GM21737 (cell line): ENCODE measurements at regions not wholly inside any gene's neighbourhood (a gene's known extent, or its start where the extent isn't known, plus 50 kb on each side); places are given as distances from the start of the nearest gene placed in this dataset.

ENCODE experiments used
- ATAC-seq: cut with Tn5 transposase; IDR thresholded peaks from one replicate; pipeline ENCODE4 v1.9.1; 2021; ENCODE audit warnings: mild to moderate bottlenecking, moderate library complexity; ENCODE audit not compliant: unreplicated experiment

DNA sequence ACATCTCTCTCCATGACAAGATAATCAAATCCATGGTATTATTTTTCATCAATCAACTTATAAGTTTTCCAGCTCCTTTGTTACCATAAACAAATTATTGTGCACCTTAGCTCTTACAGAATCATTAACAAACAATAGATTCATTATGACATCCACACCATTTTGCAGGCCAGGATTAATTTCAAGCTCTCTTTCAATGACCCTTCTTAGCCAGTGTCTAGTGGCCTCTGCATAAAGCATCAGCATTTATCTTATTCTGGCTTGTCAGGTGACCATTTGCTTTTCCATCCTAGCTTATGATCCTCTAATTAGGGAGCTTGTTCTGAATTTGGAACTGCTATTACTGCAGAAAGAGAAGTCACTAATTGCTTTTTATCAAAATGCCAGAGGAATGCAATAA, 806.2 kb upstream of the CHAC2 start:
- ATAC-seq: no peak

DNA sequence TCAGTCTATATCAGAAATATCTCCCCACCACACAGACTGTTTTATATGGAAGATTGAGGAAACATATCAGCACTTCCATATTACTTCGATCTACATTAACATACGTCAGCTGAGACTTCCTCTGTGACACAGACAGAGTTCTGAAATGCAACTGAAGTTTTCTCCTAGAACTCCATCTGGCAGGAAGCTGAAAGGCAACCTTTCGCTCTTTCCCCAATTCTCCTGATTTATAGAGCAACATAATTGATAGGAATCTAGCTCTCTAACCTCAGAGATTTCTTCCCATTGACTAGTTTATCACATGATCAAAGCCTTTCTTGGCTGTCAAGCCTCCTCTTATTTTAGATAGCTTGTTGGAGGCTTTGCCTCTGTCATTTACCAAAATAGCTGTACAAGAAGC, 806.7 kb upstream of the CHAC2 start:
- no peak for ATAC-seq

DNA sequence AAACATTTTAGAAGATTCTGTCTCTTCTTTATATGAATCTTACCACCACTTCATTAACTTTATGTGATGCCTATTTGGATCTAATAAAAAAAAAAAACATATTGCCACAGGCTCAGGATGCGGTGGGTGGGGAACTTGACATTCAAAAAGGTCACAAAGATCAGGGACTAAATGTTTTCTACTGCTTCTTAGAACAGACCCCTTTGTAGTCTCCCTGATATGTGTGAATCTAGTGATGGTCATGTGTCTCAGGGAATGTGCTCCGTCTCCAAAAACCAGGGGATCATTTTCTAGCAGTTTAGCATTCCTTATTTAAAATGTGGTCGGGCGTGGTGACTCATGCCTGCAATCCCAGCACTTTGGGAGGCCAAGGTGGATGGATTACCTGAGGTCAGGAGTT, 807.8 kb upstream of the CHAC2 start:
- no peak for ATAC-seq

DNA sequence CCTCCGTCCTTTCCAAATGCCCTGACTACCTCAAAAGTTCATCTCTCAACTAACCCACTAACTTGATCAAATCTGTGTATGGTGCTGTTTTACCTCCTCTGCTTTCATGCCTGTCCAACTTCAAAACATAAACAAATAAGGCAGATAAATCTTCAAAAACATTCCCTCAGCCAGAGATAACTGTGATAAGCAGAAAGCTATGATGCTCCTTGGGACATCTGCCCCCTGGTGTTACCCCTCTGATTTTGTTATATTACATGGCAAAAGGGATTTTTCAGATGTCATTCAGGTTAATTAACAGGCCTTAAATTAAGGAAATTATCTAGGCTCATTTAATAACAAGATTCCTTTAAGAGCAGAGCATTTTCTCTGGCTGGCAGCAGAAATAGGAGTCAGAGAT, 810.8 kb upstream of the CHAC2 start:
- ATAC-seq: no peak

DNA sequence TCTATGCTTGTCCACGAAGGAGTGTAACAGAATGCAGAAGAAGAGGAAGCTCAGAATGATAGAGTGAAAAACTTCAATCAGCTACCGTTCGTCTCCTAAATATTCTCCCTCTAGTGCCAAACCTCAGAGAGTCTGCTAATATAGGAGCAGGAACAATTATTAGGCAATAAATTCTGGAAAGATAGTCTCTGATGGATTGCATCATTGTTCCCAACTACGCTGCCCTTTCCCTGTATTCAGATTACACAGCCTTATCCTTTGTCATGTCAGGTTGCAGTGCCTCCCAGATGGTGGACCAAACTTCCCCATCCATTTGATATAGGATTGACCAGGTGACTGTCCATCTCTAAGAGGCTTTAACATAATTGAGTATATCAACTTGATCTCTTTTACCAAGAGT, 811.5 kb upstream of the CHAC2 start:
- ATAC-seq: no peak

DNA sequence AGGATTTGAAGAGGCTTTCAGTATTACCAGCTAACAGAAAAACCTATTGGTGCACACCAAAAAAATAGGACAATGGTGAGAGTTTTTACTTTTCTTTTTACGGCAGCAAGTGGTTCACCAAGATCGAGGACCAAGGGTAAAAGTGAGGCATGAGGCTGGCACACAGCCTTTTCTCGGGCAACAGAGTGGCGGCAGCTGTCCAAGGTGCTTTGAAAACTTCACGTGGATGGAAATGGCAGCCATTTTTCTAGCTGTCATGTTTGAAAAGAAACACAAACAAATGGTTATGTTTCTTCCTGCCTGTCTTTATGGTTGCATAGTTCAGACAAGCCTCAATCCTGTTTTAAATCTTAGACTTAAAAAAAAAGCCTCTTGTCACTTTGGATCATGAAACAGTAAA, 812.5 kb upstream of the CHAC2 start:
- no peak for ATAC-seq

DNA sequence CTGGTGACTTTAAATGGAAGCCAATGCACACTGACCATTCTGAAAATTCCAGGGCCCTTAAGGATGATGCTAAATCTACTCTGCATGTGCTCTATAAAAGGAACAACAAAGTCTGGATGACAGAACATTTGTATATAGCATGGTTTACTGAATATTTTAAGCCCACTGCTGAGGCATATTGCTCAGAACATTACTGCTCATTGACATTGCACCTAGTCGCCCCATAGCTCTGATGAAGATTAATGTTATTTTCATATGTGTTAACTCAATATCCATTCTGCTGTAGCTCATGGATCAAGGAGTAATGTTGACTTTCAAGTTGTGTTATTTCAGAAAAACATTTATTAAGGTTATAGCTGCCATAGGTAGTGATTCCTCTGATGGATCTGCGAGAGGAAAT, 827.5 kb upstream of the CHAC2 start:
- ATAC-seq: no peak

DNA sequence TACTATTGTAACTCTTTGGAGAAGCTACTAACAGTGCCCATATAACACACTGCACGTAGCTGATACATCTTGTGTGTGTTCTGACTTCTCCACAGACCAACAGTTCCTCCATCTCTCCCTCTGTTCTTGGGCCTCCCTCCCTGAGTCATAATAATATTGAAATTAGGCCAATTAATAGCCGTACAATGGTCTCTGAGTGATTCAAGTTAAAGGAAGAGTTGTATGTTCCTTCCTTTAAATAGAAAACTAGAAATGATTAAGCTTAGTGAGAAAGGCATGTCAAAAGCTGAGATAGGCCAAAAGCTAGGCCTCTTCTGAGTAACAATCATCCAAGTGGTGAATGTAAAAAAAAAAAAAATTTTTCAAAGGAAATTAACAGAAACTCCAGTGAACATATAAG, 828.4 kb upstream of the CHAC2 start:
- ATAC-seq: no peak

DNA sequence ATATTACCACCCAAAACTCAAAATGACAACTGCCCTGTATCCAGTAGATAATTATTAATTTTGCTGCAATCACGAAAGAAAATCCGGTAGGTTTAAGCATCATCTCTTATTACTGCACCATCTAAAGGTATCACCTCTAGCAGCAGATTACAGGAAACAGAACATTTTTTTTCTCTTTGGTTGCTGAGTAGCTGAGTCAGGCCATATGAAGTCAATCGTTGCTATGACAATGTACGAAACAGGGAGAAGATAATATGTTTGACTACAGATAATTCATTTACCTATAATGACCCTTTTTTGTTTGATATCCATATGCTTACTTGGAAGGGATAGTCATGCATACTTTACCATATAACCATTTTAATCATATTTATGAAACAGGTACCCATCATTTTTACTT, 831.6 kb upstream of the CHAC2 start:
- no peak for ATAC-seq

DNA sequence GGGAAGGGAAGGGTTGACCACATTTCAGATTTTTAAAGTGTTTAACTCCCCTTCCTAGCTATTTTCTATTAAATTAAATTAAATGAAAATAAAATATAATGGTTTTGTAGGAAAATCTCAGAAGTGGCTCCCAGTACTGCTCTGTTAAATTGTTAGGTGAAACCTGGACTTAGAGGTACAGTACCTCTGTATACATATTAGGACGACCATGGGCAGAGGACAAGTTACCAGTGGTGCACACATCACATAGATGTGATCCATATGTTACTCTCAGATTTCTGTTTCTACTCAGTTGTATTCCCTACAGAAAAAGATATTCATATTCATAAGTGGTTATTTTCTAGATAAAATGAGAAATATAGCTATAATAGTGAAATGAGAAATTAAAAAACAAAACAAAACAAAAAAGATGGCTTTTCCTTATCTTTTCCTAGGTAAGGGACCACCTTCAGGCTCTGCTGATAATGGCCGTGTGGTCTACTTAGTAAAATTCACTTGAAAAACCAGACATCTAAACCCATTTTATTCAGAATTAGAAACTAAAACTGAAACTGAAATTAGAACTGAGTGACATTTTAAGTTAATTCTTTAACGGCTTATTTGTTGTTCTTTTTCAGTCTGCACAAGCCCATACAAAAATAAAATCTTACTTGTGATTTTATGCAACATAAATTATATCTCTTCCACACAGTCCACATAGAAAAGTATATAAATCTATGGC, 832.5 kb upstream of the CHAC2 start:
- peak; percentile 13 for ATAC-seq

DNA sequence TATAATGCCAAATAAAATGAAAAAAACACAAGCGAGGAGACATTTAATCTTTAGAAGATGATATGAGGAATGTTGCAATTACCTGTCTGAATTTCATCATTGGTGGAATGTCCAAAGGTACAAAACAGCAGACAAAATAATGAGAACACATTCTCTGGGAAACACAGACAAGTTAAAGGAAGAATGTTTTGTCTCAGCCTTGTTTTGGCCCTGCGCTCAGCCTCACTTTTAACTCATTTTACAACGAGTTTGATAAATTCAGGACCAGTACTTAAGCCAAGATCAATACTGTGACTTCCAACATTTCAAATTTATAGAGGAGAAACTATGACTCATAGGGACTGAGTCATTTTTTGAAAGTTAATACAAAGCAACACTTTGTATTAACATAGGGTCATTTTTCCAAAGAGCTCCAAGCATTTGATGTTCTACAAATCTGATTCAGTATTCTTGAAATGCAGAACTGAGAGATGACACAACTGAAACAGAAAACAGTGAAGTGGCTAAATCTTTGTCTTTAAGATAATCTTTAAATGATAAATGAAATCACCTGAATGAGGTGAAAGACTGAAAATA, 833.2 kb upstream of the CHAC2 start:
- ATAC-seq: peak; percentile 63

DNA sequence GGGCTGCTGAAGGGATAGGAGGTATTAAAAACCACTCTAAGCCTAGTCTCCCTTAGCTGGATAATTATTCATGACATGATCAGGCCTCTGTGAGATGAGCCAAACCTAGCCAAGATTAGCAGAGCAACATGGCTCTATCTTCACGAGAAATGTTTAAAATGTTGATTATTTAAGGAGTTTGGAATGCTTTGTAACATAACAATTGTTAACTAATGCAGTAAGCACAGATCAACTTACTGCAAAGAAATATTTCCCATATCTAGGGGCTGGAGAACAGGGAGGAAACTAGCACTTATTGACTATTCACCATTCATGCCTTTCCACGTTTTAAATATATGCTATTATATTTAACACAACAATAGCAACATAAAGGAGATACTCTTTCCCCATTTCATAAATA, 833.7 kb upstream of the CHAC2 start:
- ATAC-seq: no peak

DNA sequence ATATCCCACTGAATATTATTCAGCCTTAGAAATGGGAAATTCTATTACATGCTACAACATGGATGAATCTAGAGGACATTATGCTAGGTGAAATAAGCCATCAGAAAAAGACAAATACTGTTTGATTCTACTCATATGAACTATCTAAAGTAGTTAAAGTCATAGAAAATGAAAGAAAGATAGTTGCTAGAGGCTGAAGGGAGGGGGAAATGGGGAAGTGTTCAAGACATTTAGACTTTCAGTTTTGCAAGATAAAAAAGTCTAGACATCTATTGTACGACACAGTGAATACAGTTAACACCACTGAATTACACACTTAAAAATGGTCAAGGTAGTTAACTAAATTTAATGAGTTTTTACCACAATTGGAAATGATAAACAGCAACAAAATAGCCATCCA, 835.9 kb upstream of the CHAC2 start:
- ATAC-seq: peak; percentile 51

DNA sequence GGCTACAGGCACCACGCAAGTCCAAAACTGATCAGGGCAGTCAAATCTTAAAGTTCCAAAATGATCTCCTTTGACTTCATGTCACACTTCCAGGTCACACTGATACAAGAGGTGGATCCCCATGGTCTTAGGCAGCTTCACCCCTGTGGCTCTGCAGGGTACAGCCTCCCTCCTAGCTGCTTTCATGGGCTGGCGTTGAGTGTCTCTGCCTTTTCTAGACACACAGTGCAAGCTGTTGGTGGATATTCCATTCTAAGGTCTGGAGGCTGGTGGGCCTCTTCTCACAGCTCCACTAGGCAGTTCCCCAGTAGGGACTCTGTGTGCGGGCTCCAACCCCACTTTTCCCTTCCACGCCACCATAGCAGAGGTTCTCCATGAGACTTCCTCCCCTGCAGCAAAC, 838.2 kb upstream of the CHAC2 start:
- ATAC-seq: no peak

DNA sequence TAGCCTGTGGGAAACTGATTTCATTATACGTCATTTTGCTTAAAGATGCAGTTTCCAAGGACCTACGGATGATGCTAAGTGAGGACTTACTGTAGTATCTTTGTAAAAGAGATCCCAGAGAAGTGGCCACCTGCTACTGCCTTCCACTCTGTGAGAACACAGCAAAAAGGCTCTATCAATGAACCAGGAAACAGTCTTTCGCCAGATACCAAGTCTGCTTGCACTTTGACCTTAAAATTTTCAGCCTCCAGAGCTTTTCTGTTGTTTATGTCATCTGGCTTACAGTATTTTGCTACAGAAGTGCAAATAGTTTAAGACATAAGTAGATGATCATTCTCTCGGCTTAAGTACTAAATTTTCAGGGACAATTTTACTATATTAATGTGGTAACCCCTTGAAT, 847.9 kb upstream of the CHAC2 start:
- ATAC-seq: no peak

DNA sequence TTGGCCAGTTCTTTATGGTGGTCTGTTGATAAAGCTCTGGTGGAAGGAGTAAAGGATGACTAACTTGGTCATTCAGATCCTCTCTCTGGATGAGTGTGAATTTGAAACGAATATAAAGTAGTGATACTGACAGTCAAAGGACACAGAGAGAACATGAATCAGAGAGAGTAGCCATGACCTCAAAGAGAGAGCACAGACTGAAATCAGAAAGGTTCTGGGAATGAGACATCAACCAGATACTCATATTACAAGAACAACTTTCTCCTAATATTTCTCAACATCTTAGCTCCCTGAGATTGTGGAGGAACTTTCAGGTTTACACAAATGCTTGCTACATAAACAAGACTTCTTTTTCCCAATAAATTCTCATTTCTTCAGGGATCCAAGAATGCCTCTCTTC, 849.1 kb upstream of the CHAC2 start:
- no peak for ATAC-seq

DNA sequence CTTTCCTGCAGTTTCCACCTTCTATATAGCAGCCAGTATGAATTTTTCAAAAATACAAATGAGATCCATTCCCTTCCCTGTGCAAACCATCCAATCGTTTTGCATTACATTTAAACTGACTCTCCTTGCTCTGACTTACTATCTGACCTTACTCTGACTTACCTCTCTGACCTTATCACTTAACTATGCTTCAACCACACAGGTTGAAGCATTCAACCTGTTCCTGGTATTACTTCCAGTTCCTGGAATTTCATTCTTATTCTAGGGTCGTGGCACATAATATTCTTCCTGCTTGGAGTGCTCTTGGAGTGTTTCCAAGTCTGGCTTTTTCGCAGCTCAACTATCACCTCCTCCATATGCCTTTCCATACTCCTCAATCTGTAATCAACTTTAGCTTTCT, 850.6 kb upstream of the CHAC2 start:
- no peak for ATAC-seq

DNA sequence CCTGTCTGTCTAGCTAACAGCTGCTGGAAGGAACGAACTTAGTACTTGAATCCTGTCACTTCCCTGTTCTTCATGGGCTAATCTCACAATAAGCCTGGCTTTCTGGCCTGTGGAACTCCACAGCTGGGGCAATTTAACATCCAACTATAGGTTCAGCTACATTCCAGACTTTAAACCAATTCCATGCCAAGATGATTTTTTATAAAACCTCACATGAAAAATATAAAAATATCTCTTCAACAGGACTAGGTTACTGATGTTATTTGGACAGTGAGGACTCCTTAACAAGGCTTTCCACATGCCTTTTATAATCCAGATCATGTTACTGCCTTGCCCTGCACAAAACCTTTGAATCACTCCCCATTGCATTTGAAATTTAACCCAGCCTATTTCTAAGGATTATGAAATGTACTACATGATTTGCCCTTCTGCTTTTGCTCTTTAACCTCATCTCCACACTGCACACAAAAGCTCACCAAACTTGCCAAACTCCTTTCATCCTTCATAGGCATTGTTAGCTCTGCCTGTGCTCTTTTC, 863.2 kb upstream of the CHAC2 start:
- ATAC-seq: no peak

DNA sequence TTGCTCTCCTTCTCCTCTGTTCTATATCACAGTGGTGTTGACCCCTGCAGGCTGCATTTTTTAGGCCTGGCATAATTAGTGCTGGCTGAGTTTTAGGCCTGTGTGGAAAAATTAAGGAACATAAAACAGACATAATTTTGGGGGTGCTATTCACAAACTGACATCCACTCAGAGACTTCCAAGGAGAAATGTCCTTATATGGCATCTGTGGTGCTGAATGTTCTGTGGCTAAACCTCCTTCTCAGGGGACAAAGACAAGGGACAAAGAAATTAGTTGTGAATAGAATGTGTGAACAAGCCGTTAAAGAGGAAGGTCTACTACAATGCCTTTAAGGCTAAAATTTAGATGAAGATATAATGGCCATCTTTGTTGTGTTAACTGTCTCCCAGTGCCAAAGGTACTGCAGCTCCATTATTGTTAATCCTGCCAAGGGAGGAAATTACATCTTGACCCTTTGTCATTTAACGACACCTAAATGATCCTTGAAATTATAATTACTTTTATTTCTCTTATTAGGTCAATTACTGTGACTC, 870.0 kb upstream of the CHAC2 start:
- ATAC-seq: no peak

DNA sequence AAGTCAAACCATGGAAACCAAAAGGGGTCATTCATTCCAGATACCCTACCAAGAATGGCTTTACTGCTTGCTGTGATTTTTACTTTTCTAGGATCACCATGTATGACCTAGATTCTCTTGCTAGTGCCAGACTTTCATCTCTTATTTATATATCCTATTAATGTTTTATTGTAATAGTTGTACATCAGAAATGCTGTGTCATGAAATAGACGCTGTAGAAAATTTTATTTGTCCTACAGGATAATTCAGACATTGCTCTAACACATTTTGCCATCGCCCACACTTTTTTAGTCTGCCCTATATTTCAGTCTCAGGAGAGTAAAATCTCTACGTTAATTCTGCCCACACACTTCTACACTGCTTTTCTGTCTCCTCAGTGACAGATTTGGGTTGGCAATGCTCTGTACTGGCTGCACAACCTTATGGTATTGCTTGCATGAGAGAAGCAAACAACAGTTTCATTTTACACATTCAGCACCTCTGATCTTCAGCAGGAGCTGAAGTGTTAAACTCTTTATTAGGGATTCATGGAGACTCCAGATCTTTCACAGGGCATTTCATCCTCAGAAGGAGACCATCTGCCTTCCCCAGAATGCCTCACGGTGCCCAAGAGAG, 871.8 kb upstream of the CHAC2 start:
- ATAC-seq: no peak

DNA sequence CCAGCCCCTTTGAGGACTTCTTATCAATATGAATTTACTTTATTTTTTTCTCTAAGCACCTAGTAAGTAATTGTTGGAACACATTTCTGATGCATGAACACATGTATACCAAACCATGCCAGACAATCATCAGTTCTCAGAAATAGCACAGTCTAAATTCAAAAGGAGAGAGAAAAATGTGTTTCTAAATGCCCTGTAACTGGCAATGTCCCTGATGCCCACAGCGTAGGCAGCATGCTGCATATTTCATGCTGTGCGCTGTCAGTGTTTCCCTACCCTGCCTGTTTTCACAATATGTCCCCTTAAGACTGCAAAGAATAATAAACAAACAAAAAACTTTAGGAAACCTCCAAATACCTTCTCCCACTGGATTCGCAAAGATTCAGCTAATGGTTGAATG, 881.0 kb upstream of the CHAC2 start:
- ATAC-seq: no peak

DNA sequence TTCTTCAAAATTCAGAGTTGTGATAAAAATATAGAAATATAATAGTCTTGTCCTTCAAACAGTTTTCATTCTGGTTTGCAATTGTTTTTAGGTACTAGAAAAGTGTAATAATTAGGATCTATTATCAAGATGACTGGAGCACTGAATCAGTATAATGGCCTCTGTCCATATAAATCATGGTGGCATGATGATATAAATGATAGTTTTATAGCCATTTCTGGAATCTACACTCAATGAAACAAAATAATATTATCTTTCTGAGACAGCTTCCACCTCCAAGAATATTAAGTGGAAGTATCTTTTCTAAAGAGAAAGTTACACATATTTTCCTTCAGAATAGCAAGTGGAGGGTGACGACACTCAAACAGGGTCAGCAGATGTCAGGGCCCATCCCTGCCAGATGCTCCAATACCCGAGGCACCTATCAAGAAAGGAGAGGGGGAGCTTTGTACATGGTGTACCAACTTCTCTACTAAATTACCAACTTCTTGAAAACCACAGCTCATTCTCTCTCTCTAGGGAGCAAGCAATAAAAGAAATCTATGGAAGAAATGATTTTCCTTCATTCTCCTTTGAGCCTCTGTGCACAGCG, 882.7 kb upstream of the CHAC2 start:
- ATAC-seq: no peak
